ENCODE measurements at regions not wholly inside any gene's neighbourhood (a gene's known extent, or its start where the extent isn't known, plus 50 kb on each side); places are given as distances from the start of the nearest gene placed in this dataset.
"Not testable (repeated sequence)": the region's sequence is repeated elsewhere in the genome, so short reads cannot be mapped to it uniquely, and the experiment has no call there.

DNA sequence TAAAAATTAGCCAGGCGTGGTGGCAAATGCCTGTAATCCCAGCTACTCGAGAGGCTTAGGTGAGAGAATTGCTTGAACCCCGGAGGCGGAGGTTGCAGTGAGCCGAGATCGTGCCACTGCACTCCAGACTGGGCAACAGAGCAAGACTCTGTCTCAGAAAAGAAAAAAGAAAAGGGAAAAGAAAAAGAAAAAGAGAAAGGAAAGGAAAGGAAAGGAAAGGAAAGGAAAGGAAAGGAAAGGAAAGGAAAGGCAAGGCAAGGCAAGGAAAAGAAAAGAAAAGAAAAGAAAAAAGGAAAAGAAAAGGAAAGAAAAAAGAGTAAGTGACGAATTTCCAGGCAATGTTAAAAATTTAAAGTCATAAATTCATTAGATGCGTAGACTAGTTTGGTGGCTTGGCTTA lies 250.1 kb upstream of the MAGEB16 start:
- TF ChIP-seq, protein P1, sequence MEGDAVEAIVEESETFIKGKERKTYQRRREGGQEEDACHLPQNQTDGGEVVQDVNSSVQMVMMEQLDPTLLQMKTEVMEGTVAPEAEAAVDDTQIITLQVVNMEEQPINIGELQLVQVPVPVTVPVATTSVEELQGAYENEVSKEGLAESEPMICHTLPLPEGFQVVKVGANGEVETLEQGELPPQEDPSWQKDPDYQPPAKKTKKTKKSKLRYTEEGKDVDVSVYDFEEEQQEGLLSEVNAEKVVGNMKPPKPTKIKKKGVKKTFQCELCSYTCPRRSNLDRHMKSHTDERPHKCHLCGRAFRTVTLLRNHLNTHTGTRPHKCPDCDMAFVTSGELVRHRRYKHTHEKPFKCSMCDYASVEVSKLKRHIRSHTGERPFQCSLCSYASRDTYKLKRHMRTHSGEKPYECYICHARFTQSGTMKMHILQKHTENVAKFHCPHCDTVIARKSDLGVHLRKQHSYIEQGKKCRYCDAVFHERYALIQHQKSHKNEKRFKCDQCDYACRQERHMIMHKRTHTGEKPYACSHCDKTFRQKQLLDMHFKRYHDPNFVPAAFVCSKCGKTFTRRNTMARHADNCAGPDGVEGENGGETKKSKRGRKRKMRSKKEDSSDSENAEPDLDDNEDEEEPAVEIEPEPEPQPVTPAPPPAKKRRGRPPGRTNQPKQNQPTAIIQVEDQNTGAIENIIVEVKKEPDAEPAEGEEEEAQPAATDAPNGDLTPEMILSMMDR (IDR thresholded peaks at IDR 0.05): not testable (repeated sequence)
- not testable (repeated sequence) for TF ChIP-seq POLR2A, POLR2AphosphoS5 (IDR thresholded peaks at IDR 0.05)

Measured in prostate gland (tissue), 2 donors.